WI38 (cell line): ENCODE measurements at regions not wholly inside any gene's neighbourhood (a gene's known extent, or its start where the extent isn't known, plus 50 kb on each side); places are given as distances from the start of the nearest gene placed in this dataset.

Experiments
- H3K4me3 ChIP-seq: 2 replicates; pipeline ENCODE4 v1.5.1; 2011; ENCODE audit warnings: low read depth, mild to moderate bottlenecking, control low read depth, low read length
- TF ChIP-seq, protein P1 (sequence below): IDR thresholded peaks from 2 replicates; pipeline ENCODE4 v1.5.1; 2012; ENCODE audit warnings: low read depth, mild to moderate bottlenecking, control low read depth, low read length

DNA sequence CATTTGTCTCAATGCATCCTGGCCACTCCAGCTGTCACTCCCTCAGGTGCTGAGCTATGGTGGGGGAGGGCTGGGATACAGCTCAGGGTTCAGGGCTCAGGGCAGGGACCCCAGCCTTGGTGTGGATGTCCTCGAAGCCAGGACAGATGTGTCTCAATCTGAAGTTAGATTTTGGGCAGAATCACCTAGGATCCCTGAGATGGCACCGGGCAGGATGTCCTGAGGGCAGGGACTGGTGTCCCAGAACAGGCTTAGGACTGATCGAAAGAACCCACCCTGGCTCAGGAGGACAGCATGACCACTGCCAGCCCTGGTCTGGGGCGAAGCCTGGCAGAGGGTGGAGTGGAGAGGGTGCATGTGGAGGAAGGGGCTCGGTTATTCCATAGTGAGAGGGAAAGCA is 96.8 kb upstream of the THY1 start:
- no peak overlapping the region for H3K4me3 ChIP-seq
- TF ChIP-seq, protein P1, sequence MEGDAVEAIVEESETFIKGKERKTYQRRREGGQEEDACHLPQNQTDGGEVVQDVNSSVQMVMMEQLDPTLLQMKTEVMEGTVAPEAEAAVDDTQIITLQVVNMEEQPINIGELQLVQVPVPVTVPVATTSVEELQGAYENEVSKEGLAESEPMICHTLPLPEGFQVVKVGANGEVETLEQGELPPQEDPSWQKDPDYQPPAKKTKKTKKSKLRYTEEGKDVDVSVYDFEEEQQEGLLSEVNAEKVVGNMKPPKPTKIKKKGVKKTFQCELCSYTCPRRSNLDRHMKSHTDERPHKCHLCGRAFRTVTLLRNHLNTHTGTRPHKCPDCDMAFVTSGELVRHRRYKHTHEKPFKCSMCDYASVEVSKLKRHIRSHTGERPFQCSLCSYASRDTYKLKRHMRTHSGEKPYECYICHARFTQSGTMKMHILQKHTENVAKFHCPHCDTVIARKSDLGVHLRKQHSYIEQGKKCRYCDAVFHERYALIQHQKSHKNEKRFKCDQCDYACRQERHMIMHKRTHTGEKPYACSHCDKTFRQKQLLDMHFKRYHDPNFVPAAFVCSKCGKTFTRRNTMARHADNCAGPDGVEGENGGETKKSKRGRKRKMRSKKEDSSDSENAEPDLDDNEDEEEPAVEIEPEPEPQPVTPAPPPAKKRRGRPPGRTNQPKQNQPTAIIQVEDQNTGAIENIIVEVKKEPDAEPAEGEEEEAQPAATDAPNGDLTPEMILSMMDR: no peak

DNA sequence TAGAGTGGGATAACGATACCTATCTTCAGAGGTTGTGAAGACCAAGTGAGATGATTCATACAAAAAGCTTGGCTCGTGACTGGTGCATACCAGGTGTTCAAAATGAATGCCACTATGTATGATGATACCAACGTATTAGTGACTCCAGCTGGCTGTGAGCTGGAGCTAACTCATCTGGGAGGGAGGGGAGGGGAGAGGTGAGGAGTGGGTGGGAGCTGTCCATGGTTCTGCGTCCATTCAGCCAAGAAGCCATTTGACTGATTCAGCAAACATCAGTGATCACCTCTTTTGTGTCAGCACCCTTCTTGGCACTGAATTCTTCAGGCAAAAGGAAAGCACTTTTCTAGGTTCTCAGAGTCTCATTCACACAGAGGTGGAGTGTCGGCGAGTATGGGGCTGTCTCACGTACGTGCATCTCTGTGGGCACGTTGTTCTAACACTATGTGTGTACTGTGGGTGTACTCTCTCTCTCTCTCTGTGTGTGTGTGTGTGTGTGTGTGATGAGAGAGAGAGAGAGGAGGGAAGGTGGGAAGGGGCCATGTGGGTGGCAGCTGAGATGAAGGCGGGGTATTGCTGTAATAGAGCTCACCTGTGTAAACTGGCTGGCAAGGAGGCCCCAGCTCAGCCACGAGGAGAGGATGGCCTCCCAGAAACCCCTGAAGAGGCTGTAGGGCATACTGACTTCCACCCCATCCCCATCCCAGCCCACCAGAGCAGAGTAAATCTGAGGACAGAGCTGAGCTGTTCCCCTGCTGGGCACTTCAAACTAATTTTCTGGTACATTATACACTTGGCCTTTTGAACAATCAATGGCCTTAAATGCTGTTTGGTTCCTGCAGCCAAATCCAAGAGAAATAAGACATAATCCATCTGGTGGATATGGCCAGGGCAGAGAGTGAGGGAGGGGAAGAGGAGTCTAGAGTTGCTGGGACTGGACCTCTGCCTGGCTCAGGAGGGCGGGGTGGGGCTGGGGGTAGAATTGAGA is 96.1 kb upstream of the THY1 start:
- TF ChIP-seq, protein P1: no peak
- H3K4me3 ChIP-seq: no peak overlapping the region

DNA sequence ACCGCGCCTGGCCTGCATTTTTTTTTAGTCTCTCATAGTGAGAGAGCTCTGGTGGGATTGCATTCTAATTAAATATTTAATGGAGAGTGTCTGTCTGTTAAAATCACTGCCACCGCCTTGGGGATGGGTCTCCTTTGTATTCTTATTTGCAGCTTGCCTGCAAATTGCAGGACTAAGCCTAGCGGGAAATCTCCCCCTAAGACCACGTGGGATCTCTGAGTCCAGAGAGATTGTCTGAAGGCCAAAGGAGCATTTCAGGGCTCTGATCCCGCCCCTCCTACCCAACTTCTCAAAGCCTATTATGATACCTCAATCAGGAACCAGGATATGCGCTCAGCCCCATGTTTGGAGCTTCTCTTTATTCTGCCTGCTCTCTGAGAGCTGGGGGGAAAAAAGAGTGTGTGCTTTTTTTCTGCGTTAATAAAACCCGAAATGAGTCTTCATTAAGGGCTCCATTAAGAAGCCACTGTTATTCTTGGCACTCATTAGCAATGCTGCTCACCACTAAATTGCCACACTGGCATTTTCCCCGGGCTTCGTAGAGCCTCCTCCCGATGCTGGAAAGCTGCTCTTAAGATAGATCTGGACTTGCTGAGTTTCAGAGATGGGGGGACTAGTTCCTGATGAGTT is 92.9 kb upstream of the THY1 start:
- H3K4me3 ChIP-seq: no peak overlapping the region
- TF ChIP-seq, protein P1: no peak

DNA sequence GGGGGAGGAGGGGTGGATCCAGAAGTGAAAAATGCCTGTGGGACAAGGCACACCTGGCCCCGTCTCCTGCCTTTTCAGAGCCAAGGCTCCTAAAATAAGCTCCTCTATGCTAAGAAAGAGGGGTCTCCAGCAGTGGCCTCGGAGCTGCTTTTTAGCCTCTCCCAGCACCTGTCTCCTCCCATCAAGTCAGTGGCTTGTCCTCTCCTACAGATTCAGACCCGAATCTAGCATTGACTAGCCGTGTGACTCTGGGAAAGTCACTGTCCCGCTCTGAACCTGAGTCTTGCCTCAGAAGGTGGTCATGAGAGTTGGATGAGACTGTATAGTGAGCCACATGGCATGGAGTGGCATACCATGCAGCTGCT is 90.8 kb upstream of the THY1 start:
- TF ChIP-seq, protein P1: no peak
- H3K4me3 ChIP-seq: no peak overlapping the region

DNA sequence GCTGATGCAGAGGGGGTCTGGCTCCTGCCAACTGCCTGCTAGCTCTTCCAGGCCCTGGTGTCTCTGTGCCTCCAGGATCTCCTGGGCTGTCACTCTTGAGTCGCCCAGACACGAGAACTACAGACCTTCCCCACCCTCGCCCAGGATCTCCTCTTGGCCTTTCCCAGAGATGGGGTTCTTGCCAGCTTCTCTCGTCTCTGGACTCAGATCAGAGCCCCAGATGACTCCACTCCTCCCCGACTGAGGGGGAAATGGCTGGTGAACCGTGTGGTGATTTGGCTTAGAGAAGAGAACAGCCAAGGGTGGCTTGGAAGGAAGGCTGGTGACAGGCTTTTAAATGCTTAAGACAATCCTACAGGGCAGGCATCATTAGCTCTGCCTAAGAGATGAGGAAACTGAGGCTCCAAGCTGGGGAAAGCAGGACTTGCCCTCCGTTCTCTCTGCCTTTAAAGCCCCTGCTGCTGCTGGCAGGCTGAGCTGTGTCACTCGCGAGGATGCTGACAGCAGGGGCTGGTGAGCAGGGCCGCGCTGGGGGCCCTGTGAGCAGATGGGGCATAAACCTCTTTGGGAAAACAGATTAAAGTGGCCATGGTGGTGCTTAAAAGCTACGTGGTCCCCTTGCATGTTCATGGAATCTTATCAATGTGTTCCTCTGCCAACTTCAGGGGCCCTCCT is 90.3 kb upstream of the THY1 start:
- TF ChIP-seq, protein P1: no peak
- no peak overlapping the region for H3K4me3 ChIP-seq

DNA sequence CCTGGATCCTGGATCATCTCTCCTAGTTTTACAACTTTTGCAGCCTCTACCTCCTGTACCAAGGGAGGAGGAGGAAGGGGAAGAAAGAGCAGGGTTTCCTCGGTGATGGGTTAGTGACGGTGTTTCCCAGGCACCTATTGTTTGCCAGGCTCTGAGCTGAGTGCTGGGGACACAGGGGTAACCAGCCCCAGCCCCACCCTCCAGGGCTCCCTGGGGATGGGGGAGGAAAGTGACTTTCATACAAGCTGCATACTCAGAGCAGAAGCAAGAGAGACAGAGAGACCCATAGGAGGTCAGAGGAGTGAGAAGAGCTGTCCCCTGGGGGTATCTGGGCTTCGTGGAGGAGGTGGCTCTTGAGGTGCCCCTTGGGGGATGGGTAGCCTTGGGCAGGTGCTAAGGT is 89.4 kb upstream of the THY1 start:
- TF ChIP-seq, protein P1: no peak

More for the DNA sequence above, 89.4 kb upstream of the THY1 start:
- no peak overlapping the region for H3K4me3 ChIP-seq
